Middle frontal gyrus (tissue), 1 donor: ENCODE measurements at regions not wholly inside any gene's neighbourhood (a gene's known extent, or its start where the extent isn't known, plus 50 kb on each side); places are given as distances from the start of the nearest gene placed in this dataset.
"Not testable (repeated sequence)": the region's sequence is repeated elsewhere in the genome, so short reads cannot be mapped to it uniquely, and the experiment has no call there.

Experiments used
- DNase-seq: peaks from one replicate; pipeline ENCODE4 v3.0.0-alpha.2; 2015; ENCODE audit warnings: low spot score; ENCODE audit errors: extremely low spot score

GRCh38 chrX:1700757-1701156 lies 85.9 kb downstream of the ASMT start:
- DNase-seq = no peak

- not testable (repeated sequence) for DNase-seq
Measured at GRCh38 chrX:1701396-1701901, 86.6 kb downstream of the ASMT start.

GRCh38 chrX:1702142-1702541 lies 87.3 kb downstream of the ASMT start:
- not testable (repeated sequence) for DNase-seq

GRCh38 chrX:1702557-1702956 lies 87.7 kb downstream of the ASMT start:
- DNase-seq = not testable (repeated sequence)

- DNase-seq = not testable (repeated sequence)
Measured at GRCh38 chrX:1709277-1709676, 94.4 kb downstream of the ASMT start.

GRCh38 chrX:1713296-1713695 lies 98.4 kb downstream of the ASMT start:
- no peak for DNase-seq

- DNase-seq = no peak
Measured at GRCh38 chrX:1717373-1717772, 102.5 kb downstream of the ASMT start.

GRCh38 chrX:1719270-1719669 lies 104.4 kb downstream of the ASMT start:
- no peak for DNase-seq

GRCh38 chrX:1720836-1721235 lies 106.0 kb downstream of the ASMT start:
- no peak for DNase-seq

- DNase-seq = no peak
Measured at GRCh38 chrX:1725472-1725871, 110.6 kb downstream of the ASMT start.

- DNase-seq = no peak
Measured at GRCh38 chrX:1727531-1728027, 112.7 kb downstream of the ASMT start.

GRCh38 chrX:1734806-1735205 lies 119.9 kb downstream of the ASMT start:
- no peak for DNase-seq

- DNase-seq = no peak
Measured at GRCh38 chrX:1741816-1742394, 127.0 kb downstream of the ASMT start.

- DNase-seq = no peak
Measured at GRCh38 chrX:1743105-1743504, 128.2 kb downstream of the ASMT start.

- no peak for DNase-seq
Measured at GRCh38 chrX:1743663-1744062, 128.8 kb downstream of the ASMT start.

- DNase-seq = no peak
Measured at GRCh38 chrX:1748408-1748807, 133.5 kb downstream of the ASMT start.

- DNase-seq = no peak
Measured at GRCh38 chrX:1749499-1749898, 134.6 kb downstream of the ASMT start.

- DNase-seq = no peak
Measured at GRCh38 chrX:1750267-1750666, 135.4 kb downstream of the ASMT start.

- no peak for DNase-seq
Measured at GRCh38 chrX:1751781-1752180, 136.9 kb downstream of the ASMT start.

- not testable (repeated sequence) for DNase-seq
Measured at GRCh38 chrX:1752799-1753198, 137.9 kb downstream of the ASMT start.

- no peak for DNase-seq
Measured at GRCh38 chrX:1754077-1754476, 139.2 kb downstream of the ASMT start.

GRCh38 chrX:1763294-1763693 lies 148.4 kb downstream of the ASMT start:
- no peak for DNase-seq

GRCh38 chrX:1764883-1765364 lies 150.1 kb downstream of the ASMT start:
- DNase-seq = not testable (repeated sequence)
